Panc1 (cell line): ENCODE measurements at regions not wholly inside any gene's neighbourhood (a gene's known extent, or its start where the extent isn't known, plus 50 kb on each side); places are given as distances from the start of the nearest gene placed in this dataset.

Source experiments
- ATAC-seq: fragments of 200-7000 bp; cut with Tn5 transposase; 2 replicates; pipeline ENCODE4 v1.9.1; 2020; ENCODE audit warnings: mild to moderate bottlenecking, moderate library complexity
- BruUV-seq: library from RNA; stranded (reverse); fragments of 400-500 nt; replicated peaks from 2 replicates; lab custom pipeline; 2021; lab: Mats Ljungman, UMichigan
- CTCF ChIA-PET: fragments of 300-600 bp; sonication (Branson Sonifier 250); formaldehyde crosslinking; loops from one replicate; lab custom pipeline; 2022; ENCODE audit warnings: antibody characterized with exemption; lab: Charles Lee
- POLR2A ChIA-PET: fragments of 300-600 bp; sonication (Branson Sonifier 250); formaldehyde crosslinking; loops from one replicate; lab custom pipeline; 2022; ENCODE audit warnings: antibody characterized with exemption; lab: Charles Lee
- DNase-seq: peaks from one replicate; pipeline ENCODE4 v3.0.0-alpha.2; 2010; ENCODE audit warnings: low read depth, low spot score
- H3K27ac ChIP-seq: 2 replicates; pipeline ENCODE4 v1.5.1; 2011; ENCODE audit warnings: mild to moderate bottlenecking, low read length, inconsistent platforms
- H3K27me3 ChIP-seq: fragments of 200-500 bp; sonication (Bioruptor generic); 2 replicates; pipeline ENCODE4 v1.6.0; 2014; ENCODE audit warnings: low read length, inconsistent platforms; ENCODE audit not compliant: control insufficient read depth, insufficient read depth
- H3K36me3 ChIP-seq: fragments of 200-500 bp; sonication (Bioruptor generic); 2 replicates; pipeline ENCODE4 v1.5.1; 2014; ENCODE audit warnings: inconsistent platforms, mild to moderate bottlenecking, low read length, moderate library complexity; ENCODE audit not compliant: control insufficient read depth, insufficient read depth
- H3K4me1 ChIP-seq: 2 replicates; pipeline ENCODE4 v1.5.1; 2011; ENCODE audit warnings: inconsistent platforms, mild to moderate bottlenecking, low read length, moderate library complexity; ENCODE audit not compliant: control insufficient read depth, insufficient read depth
- H3K4me3 ChIP-seq, 2 experiments: 2 replicates each; pipeline ENCODE4 v1.5.1; 2011 to 2012; ENCODE audit warnings: low read depth in 2 of 2, low read length in 2 of 2, mild to moderate bottlenecking in 2 of 2, inconsistent platforms in 1 of 2, moderate library complexity in 1 of 2
- H3K9me3 ChIP-seq: fragments of 200-500 bp; sonication (Bioruptor generic); 2 replicates; pipeline ENCODE4 v1.5.1; 2014; ENCODE audit warnings: low read depth, mild to moderate bottlenecking, inconsistent platforms, low read length, moderate library complexity; ENCODE audit not compliant: control insufficient read depth, insufficient read depth
- CTCF ChIP-seq: fragments of 450-650 bp; IDR thresholded peaks from 2 replicates; pipeline ENCODE4 v1.5.1; 2017; ENCODE audit warnings: mild to moderate bottlenecking
- POLR2AphosphoS5 ChIP-seq: IDR thresholded peaks from 2 replicates; pipeline ENCODE4 v1.6.1; 2012; ENCODE audit warnings: mild to moderate bottlenecking, low read depth, low read length, moderate library complexity
- SIN3A ChIP-seq: IDR thresholded peaks from 2 replicates; pipeline ENCODE4 v1.6.1; 2012; ENCODE audit warnings: low read depth, mild to moderate bottlenecking, low read length, moderate library complexity, borderline replicate concordance; ENCODE audit not compliant: insufficient read depth
- TCF7L2 ChIP-seq: IDR thresholded peaks from 2 replicates; pipeline ENCODE4 v1.6.1; 2011; ENCODE audit warnings: mild to moderate bottlenecking, low read depth, low read length, inconsistent platforms
- in situ Hi-C: cut with HindIII; loops from 2 replicates; pipeline ENCODE4 v1.10.0; 2016; ENCODE audit warnings: low sequenced_read_pairs, low pct_unique_long_range_greater_than_20kb
- intact Hi-C: fragments of 100-400 bp; cut with micrococcal nuclease; formaldehyde crosslinking; loops from one replicate; pipeline ENCODE4 v1.10.0; 2022; ENCODE audit not compliant: unreplicated experiment
- TF ChIP-seq, protein P1 (sequence below), 2 experiments: IDR thresholded peaks; 2 replicates each; pipeline ENCODE4 v1.6.1; 2011 to 2012; ENCODE audit warnings: low read depth in 2 of 2, control low read depth in 1 of 2, low read length in 1 of 2, mild to moderate bottlenecking in 1 of 2, moderate library complexity in 1 of 2; ENCODE audit not compliant: insufficient read depth in 1 of 2

DNA sequence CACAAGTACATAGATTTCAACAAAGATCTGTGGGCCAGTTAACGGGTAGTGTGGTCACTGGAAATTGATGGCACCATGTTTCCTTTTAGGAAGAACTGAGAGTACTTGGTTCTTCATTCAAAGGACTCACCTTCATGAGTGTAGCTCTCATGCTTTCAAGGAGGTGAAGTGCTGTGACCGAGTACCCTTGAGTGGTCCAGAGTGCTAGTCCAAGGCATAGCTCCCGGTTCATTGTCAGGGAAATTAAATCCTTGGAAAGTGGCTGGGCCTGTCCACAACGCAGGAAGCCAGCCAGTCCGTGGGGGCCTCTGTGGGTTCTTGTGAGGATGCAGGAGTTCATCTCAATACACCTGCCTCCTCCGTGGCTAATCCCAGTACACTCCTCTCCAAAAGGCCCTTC lies 295.1 kb downstream of the GALR1 start:
- Histone ChIP-seq H3K9me3 (no peaks in the 10 kb centered on the region), H3K4me3 (no peak overlapping the region)
- POLR2A ChIA-PET = no interaction called here

GRCh38 chr18:77547757-77548156 lies 298.1 kb downstream of the GALR1 start:
- DNase-seq (no peak), ATAC-seq (no peak)
- BruUV-seq = no TSS peak
- Histone ChIP-seq H3K9me3 (no peaks in the 10 kb centered on the region), H3K27me3 (no peaks in the 10 kb centered on the region), H3K4me1 (no peaks in the 10 kb centered on the region), H3K4me3 (no peak overlapping the region), H3K27ac (no peak overlapping the region), H3K36me3 (no peaks in the 10 kb centered on the region)
- in situ Hi-C loops (no loop called here), intact Hi-C loops (no loop called here)
- CTCF ChIA-PET = no interaction called here
- TF ChIP-seq POLR2AphosphoS5 (no peak), CTCF (no peak), TCF7L2 (no peak), SIN3A (no peak)
- TF ChIP-seq, protein P1, sequence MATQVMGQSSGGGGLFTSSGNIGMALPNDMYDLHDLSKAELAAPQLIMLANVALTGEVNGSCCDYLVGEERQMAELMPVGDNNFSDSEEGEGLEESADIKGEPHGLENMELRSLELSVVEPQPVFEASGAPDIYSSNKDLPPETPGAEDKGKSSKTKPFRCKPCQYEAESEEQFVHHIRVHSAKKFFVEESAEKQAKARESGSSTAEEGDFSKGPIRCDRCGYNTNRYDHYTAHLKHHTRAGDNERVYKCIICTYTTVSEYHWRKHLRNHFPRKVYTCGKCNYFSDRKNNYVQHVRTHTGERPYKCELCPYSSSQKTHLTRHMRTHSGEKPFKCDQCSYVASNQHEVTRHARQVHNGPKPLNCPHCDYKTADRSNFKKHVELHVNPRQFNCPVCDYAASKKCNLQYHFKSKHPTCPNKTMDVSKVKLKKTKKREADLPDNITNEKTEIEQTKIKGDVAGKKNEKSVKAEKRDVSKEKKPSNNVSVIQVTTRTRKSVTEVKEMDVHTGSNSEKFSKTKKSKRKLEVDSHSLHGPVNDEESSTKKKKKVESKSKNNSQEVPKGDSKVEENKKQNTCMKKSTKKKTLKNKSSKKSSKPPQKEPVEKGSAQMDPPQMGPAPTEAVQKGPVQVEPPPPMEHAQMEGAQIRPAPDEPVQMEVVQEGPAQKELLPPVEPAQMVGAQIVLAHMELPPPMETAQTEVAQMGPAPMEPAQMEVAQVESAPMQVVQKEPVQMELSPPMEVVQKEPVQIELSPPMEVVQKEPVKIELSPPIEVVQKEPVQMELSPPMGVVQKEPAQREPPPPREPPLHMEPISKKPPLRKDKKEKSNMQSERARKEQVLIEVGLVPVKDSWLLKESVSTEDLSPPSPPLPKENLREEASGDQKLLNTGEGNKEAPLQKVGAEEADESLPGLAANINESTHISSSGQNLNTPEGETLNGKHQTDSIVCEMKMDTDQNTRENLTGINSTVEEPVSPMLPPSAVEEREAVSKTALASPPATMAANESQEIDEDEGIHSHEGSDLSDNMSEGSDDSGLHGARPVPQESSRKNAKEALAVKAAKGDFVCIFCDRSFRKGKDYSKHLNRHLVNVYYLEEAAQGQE (IDR thresholded peaks at IDR 0.05; ENCODE audit: insufficient read depth in 1 of 2, low read depth in 2 of 2, low read length in 1 of 2) = no peak
- POLR2A ChIA-PET = no interaction called here

More for the DNA sequence above, 295.1 kb downstream of the GALR1 start:
- no peak for ATAC-seq
- no peak overlapping the region for H3K27ac ChIP-seq
- 0 out of 2 replicates have a peak, but pooled peaks cover 3% of the 10 kb centered on the region for H3K27me3 ChIP-seq
- DNase-seq = no peak
- CTCF ChIA-PET = no interaction called here
- in situ Hi-C loops (no loop called here), intact Hi-C loops (no loop called here)
- TF ChIP-seq POLR2AphosphoS5 = no peak
- TF ChIP-seq TCF7L2 = no peak
- TF ChIP-seq, protein P1 (IDR thresholded peaks at IDR 0.05; ENCODE audit: insufficient read depth in 1 of 2, low read depth in 2 of 2, low read length in 1 of 2) = no peak
- TF ChIP-seq SIN3A = no peak
- no peak for TF ChIP-seq CTCF
- no peaks in the 10 kb centered on the region for H3K36me3 ChIP-seq
- no TSS peak for BruUV-seq
- no peaks in the 10 kb centered on the region for H3K4me1 ChIP-seq
